GM21447 (cell line): ENCODE measurements at regions not wholly inside any gene's neighbourhood (a gene's known extent, or its start where the extent isn't known, plus 50 kb on each side); places are given as distances from the start of the nearest gene placed in this dataset.
A peak's percentile ranks its signal among the peaks of the same experiment; 100 is the strongest.
"Not testable (repeated sequence)": the region's sequence is repeated elsewhere in the genome, so short reads cannot be mapped to it uniquely, and the experiment has no call there.

ENCODE experiments used
- ATAC-seq: cut with Tn5 transposase; IDR thresholded peaks from one replicate; pipeline ENCODE4 v1.9.1; 2021; ENCODE audit not compliant: unreplicated experiment

GRCh38 chr13:27327633-27328032 lies 57.0 kb downstream of the RASL11A start:
- ATAC-seq = no peak

DNA sequence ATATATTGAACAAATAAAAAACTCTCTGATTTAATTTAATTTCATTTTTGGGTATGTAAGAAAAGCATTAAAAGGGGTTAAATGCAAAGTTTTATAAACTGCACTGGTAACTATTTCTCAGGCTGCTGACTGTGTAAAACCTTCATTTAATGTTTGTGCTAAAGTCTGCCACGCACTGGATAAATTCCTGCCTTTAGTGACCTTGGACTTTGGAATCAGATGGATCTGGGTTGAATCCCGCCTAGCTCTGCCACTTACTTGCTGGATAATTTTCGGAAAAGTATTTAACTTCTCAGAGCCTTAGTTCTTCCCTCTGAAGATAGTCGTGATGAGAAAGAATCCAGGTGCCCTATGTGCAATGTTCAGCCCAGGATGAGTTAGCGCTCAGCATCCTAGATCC lies 58.6 kb downstream of the RASL11A start:
- no peak for ATAC-seq

DNA sequence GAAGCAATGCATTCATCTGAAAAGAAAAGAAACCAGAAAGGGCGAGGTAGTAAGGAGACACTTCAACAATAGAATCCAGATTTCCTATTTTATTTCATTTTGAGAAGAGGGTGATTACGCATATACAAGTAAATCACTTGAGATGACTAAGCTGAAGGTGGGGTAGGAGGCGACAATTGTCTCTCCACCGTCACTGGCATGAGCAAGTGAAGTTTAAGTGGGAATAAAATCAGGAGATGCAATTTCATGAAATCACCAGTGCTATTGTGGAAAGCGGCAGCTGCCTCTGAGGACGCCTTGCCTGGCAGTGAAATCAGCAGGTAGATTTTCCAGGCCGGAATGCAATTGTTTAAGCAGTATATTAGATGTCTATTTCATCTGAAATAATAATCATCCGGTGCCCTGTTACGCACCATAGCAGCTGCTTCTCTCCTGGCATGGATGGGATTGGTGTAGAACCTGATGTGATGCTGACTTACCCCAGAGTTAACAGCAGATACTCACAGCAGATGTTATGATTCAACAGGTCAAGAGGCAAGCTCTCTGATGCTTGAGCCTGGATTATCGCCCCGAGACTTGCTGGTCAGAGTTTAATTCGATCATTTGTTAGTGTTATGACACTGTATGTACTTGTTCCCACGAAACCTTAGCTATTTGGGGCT lies 64.3 kb downstream of the RASL11A start:
- no peak for ATAC-seq

DNA sequence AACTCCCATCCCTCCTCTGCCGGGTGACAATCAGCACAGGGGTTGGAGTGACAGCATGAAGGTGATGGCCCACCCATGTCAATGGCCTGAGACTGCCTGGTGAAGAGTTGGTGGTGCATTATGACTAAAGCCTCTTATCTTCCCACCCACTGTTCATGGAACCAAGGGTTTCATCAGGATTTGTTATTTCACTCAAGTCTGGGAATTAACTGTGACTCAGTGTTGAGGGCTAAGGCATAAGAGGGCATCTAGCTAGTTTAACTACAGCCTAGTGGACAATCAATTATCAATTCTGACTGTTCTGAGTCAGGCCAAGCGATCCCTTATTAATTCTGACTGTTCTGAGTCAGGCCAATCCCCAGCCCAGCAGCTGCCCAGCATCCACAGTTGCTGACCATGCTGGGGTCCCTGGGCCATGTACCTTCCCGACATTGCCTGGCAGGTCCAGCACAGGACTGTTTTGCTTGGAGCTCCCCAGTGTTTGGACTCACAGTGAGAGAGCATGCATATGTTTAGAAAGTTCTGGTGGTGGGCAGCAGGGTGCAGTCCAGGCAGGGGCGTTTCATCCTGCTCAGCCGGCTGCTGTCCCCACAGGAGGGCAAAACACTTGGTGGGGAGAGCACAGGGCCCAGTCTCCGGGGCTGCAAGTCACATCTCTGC lies 65.5 kb downstream of the RASL11A start:
- no peak for ATAC-seq

DNA sequence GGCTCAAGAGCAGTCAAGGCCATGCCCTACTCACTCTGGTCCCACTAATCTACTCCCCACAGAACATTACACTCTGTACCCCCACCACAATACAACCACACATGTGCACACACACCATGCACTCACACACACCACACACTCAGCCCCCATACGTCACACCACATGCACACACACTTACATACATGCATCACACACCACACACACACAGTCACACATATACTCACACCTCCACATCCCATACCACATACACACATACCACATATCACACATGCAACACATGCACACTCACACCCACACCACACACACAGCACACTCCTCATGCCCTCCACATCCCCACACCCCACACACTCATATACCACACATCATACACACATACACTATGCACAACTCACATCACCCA lies 67.6 kb downstream of the RASL11A start:
- no peak for ATAC-seq

DNA sequence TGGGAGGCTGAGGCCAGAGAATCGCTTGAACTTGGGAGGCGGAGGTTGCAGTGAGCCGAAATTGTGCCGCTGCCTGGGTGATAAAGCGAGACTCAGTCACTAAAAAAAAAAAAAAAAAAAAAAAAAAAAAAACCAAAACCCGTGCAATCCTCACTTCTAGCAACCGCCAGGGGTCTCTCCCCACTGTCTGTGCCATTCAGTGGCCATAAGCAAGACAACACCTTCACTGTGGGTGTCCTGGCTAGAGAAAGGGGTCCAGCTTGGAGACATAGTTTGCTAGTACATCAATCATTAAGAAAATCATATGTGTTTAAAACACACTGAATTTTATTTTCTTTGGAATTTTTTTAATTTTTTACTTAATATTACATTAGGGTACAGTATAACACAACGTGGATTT lies 68.2 kb downstream of the RASL11A start:
- no peak for ATAC-seq

DNA sequence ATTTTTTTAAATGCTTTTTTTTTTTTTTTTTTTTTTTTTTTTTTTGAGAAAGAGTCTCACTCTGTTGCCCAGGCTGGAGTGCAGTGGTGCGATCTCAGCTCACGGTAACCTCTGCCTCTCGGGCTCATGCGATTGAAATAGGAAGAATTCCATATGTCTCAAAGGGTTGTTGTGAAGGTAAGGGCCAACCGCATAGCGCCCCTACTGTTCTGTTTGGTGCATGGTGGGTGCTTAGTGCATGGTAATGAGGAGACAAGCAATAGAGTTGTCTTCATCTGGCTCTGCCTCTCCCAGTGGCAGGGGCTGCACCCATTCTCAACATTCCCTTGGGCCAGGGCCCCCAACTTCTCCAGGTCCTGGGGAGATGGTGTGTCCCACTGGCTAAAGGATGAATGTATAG lies 68.7 kb downstream of the RASL11A start:
- ATAC-seq = peak; percentile 58

DNA sequence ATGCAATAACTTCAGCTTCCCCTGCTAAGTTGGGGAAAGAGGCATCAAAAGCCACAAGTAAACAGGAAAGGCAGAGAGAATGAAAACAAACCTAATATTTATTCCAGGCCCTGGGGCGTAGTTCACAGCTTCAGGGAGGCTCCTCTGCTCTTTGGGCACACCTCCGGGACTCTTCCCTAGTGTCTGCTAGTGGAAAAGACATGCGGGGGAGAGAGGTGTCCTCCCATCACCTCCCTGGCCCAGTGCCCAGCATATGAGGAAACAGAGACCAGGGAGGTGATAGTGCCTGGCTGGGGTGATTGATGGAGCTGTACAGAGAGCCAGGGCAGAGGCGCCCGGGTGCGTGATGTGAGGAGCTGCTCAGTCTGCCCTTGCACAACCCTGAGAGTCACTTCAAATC lies 71.0 kb downstream of the RASL11A start:
- no peak for ATAC-seq

DNA sequence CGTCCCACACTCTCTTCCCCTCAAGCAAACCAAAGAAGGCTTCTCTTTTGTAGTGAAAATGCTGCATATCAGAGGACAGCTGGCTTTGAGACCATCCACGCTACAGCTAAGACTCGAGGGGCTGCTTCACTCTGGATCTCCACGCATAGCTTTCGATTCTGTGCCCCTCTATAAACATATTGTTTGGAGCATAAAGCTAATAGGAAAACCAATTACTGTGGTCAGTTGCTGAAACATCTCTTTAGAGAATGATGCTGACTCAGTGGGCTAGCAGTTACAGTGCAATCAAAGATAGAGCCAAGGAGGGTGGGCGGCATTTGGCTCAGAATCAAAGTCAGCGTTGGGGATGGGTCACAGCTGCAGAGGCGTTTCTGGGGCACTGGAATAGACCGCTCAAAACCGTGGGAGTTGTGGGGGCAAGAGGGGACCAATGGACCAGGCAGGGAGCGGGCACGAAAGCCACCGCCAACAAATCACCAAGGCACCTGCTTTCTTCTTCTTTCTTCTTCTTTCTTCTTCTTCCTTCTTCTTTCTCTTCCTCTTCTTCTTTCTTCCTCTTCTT lies 76.7 kb downstream of the RASL11A start:
- no peak for ATAC-seq

DNA sequence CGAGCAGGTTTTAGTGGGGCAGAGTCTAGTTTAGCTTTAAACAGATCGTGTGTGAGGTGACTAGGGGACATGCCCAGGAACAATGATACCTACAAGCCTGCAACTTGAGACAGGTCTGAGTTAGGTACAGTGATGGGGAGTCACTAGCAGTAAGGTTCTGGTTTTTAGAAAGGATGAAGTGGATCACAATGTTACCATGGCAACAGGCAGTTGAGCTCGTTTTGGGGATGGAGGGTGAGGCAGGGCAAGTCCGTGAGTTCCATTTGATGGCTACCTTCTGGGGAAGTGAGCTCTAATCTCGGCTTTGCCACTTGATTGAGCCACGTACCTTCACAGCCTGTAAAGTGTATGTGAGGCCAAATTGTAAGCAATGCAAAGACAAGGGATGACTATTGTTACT lies 76.0 kb upstream of the GTF3A start:
- no peak for ATAC-seq

DNA sequence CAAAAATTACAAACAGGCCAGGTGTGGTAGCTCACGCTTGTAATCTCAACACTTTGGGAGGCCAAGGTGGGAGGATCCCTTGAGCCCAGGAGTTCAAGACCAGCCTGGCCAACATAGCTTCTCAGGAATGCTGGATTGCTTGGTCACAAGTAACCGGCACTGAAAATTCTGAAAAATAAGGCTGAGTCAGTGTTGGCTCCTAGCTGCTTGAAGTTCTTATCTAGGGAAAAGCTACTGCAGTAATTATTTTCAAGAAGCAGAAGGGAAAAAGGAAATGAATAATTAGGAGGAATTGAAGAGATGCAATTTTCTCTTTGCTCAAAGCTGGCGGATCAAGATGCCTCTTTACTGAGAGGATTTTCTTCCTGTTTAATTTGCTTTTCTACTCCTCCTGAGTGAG lies 75.0 kb upstream of the GTF3A start:
- no peak for ATAC-seq

DNA sequence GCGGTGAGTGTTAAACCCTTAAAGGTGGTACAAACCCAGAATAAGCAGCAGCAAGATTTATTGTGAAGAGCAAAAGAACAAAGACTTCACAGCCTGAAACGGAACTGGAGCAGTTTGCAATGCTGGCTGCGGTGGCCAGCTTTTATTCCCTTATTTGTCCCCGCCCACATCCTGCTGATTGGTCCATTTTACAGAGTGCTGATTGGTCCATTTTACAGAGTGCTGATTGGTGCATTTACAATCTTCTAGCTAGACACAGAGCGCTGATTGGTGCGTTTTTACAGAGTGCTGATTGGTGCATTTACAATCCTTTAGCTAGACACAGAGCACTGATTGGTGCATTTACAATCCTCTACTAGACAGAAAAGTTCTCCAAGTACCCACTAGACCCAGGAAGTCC lies 73.6 kb upstream of the GTF3A start:
- not testable (repeated sequence) for ATAC-seq

GRCh38 chr13:27352698-27353097 lies 71.7 kb upstream of the GTF3A start:
- ATAC-seq = no peak

DNA sequence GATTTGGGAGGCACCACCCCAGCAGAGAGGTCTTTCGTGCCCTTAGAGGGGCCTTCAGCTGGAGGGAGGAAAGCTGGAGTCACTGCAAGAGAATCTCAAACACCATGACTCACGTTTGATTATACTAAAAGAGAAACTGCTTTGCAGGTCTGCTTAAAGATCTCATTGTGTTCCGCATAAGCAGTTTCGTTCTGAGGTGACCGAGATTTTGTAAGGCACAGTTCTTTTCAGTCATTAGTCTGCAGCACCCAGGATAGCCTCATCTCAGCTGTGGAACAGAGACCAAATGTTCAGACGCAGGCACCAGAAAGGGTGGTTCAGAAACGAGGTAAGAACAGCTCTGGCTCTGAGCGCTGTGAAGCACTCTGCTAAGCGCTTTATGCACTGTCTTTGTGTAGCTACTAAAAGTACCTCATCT lies 71.2 kb upstream of the GTF3A start:
- ATAC-seq = peak; percentile 98

DNA sequence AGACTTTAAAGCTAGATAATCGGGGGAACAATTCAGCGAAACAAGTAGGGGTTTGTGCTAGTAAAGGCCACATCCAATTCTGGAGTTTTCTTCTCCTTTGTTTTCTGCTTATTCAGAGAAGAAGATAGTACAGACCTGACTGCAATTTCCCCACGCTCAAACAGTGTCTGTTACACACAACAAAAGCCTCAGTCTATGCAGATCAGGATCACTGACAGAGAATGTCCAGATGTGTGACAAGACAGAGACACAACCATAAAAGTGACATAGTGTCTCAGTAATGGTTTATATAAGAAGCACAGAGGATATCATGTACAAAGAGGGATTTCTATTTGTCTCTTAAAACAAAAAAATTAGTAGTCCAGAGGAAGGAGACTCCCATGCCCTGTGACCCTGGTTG lies 70.7 kb upstream of the GTF3A start:
- ATAC-seq = no peak

DNA sequence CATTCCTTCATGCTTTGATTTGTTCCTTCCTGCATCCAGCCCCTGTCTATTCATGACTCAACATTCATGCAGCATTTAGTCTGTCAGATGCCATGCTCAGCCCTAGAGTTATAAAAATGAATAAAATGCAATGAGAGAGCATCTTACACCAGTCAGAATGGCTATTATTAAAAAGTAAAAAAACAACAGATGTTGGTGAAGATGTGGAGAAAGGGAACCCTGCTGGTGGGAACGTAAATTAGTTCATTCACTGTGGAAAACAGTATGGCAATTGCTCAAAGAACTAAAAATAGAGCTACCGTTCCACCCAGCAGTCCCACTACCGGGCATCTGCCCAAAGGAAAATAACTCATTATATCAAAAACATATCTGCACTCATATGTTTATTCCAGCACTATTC lies 70.0 kb upstream of the GTF3A start:
- ATAC-seq = no peak

- no peak for ATAC-seq
Measured at GRCh38 chr13:27355894-27356293, 68.5 kb upstream of the GTF3A start.

GRCh38 chr13:27358420-27358819 lies 66.0 kb upstream of the GTF3A start:
- ATAC-seq = no peak

GRCh38 chr13:27359199-27359821 lies 65.1 kb upstream of the GTF3A start:
- no peak for ATAC-seq

- ATAC-seq = no peak
Measured at GRCh38 chr13:27360562-27360961, 63.9 kb upstream of the GTF3A start.

DNA sequence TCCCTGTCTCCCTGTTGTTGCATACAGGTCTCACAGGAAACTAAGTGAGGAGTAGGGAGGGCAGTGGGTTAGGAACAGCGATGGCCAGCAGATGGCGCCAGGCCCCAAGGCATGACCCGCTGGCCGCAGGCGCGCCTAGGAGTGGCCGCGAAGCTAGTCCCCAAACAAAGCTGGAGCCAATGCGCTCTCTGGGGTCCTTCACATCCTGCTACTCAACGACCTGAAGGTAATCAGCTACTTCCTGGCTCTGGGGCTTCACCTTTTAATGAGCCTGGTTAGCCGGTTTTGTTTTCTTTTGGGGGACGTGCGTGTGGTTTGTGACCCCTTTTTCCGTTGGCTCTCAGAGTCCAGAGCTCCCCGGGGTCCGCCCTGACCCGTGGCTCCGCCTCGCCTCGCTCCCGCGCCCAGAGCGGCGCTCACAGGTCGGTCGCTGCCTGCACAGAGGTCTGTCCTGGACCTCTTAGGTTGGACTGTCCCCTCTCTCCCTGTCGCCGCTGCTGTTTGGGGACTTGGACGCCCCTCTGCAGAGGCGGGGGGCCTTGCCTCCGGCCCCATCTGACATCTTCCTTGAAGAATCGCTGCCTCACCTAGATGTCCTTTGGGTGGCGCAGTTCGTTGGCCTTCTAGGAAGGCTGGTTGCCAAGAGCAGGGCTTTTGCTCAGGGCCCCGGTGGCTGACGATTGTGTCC lies 62.2 kb upstream of the GTF3A start:
- peak; percentile 92 for ATAC-seq

GRCh38 chr13:27363637-27364036 lies 60.8 kb upstream of the GTF3A start:
- not testable (repeated sequence) for ATAC-seq
